ENCODE measurements at regions not wholly inside any gene's neighbourhood (a gene's known extent, or its start where the extent isn't known, plus 50 kb on each side); places are given as distances from the start of the nearest gene placed in this dataset.
"Not testable (repeated sequence)": the region's sequence is repeated elsewhere in the genome, so short reads cannot be mapped to it uniquely, and the experiment has no call there.

DNA sequence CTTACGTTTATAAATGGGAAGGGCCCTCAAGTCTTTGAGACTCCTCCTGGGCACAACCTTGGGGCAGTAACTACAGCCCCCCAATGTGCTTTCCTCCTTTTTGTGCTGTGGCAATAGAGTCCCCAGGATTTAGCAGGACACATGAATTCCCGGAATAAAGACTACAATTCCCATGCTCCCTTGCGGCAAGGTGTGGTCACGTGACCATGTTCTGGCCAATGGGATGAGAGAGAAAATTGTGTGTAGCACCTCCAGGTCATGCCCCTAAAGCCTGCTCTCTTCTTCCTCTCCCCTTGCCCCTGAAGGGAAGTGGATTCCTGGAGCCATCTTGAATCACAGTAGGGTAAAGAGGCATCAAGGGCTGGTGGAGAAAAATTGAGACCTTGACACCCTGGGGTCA lies 295.1 kb upstream of the SFSWAP start:
- DNase-seq (ENCODE audit: low spot score): no peak

DNA sequence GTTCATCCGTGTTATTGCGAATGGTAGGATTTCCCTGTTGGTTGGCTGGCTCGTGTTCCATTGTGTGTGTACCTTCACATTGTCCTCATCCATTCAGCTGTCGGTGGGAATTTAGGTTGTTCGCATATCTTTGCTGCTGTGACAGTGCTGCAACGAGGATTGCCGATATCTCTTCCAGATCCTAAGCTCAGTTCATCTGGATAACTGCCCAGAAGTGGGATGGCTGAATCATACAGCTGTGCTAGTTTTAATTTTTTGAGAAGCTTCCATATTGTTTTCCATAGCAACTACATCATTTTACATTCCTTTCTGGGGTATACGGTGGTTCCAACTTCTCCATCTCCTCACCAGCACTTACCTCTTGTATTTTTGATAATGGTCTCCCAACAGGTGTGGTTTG lies 292.8 kb upstream of the SFSWAP start:
- DNase-seq (ENCODE audit: low spot score): no peak

DNA sequence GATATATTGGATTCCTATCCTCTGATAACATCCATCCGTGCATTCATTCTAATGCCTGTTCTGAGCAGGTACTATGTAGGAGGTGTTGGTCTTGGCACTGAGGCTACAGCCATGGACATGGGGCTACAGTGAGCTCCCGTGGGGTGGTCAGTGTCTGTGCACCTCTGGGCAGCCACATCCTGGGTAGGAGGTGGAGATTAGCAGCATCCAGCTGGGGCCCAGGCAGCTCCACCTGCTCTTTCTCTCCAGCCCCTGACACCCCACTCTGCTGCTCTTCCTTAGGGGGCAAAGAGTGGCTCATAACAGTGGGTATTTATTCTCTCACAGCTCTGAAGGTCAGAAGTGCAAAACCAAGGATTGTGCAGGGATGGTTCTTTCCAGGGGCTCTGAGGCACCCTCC lies 292.0 kb upstream of the SFSWAP start:
- no peak for DNase-seq (ENCODE audit: low spot score)

DNA sequence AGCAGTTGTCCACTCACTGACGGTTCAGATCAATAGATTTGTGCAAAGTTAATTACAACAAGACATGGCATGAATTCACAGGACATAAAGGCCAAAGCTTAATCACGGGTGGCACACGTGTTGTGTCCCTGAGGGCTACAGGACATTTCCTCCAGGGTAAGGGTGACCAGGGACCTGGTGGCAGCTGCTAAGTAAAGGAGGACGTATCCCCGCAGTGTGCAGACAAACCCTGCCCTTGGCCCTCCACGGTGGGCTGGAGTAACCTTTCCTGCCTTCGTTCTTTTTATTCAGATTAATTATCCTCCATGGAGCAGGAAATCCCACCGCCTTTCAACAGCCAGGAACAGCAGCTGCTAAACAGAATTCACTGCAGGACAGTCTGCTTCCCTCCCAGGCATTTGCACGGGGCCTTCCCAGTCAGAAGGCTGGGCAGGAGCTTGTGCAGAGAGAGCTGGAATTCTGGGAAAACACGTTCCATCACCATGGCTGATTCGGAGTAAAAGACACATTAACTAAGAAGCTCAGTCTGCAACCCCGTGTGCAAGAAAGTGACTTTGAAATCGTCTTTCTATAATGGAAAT lies 289.9 kb upstream of the SFSWAP start:
- DNase-seq (ENCODE audit: low spot score): no peak

DNA sequence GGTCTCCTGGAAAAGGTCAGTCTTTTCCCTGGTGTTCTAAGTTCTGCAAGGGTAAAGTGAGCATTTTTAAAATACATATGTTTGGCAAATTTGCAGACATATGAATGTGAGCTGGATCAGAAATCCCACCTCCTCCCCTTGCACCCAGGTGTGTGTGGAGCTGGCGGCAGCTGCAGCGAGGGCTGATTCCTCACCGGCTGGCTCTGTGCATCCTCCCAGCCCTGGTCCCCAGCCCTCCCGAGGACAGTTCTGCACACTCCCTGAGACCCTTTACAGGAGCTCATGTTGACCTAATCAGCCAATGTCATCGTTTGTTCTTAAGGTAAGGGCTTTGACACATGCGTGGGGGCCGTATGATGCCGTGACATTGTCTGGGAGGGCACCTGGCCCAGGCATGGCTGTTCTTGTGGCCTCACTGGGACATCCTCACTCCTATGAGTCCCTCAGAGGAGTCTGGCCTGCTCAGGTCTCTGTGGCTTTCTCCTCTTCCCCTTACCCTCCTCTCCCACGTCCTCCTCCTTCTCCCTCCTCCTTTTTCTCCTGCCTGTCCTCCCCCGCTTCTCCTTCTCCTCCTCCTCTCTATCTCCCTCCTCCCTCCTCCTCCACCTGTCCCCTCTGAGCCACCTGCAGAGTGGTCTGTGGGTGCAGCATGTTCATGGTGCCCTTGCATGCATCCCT lies 289.2 kb upstream of the SFSWAP start:
- DNase-seq (ENCODE audit: low spot score): no peak

DNA sequence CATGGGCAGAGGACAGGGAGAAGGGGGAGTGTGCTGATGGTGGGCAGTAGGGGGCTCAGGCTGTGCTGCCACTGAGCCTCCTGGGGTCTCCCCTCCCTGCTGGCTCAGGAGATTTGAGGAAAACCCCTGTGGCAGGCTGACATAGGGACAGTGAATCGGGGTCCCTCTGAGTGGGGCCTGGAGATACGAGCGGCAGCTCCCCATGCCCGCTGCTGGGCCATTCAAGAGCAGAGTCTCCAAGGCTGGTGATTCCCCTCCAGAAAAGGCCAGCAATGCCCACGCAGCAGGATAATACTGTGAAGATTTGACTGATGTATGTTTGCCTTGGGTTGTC lies 288.7 kb upstream of the SFSWAP start:
- no peak for DNase-seq (ENCODE audit: low spot score)

DNA sequence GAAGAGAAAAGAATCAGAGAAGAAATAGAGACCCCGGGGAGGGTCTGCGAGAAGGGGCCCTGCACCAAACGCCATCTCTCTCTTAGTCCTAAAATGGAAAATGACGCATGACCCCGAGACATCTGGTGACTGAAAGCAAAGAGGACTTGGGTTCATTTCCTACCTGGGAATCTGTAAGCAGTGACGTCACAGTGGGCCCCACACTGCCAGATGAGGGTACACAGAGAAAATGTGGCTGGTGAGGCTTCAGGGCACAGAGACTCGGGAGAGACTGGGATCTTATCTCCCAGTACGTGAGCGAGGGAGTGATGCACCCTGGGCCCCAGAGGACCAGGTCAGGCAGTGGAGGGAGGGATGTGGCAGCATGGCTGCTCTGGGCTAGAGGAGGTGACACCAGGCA lies 288.1 kb upstream of the SFSWAP start:
- DNase-seq (ENCODE audit: low spot score): no peak

DNA sequence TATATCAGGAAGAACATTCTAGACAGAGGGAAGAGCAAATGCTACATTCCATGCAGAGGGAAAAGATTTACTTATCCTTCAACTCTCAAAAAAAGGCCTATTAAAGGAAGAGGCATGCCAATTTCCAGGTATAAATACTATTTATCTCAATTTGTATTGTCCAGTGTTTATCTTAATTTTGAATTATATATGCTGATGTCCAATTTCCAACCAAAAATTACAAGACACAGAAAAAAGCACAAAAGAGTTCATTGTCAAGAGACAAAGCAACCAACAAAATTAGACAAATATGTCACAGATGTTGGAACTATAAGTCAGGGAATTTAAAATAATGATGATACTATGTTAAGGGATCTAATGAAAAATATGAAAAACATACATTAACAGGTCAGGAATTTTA lies 286.6 kb upstream of the SFSWAP start:
- DNase-seq (ENCODE audit: low spot score): no peak

DNA sequence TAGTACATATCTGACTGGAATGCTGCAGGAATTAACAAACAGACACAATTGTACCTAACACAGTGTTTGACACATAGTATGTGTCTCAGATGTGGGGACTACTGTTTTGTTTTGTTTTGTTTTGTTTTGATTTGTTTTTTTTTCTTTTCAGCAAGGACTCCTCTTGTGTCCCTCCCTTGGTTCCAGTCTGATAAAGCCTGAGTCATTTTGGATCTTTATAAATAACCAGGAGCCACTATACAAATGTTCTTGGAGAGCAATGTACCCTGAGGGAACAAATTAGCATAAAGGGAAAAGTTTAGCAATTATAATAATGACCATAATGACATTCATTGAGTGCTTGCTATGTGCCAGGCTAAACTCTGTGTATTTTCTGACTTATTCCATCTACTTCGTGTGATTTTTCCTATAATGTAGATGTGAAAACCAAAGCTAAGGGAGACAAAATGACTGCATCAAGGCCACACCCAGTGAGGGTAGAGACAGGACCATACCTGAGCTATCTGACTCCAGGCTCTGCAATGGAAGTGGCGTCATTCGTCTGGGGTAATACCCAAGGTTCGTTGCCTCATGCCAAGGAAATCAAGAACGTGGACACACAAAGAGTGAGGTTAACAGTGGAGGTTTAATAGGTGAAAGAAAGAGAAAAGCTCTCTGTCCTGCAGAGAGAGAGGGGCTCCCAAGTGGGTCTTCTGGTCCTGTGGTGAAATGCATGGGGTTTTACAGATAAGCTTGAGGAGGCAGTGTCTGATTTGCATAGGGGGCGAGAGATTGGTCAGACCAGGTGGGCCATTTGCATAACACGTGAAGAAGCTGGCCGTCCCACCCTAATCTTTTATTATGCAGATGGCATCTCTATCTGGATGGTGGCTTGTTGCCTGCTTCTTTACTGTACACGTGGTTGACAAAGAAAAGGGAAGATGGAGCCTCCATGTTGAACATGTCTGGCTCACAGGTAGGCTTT lies 285.5 kb upstream of the SFSWAP start:
- DNase-seq (ENCODE audit: low spot score): no peak

DNA sequence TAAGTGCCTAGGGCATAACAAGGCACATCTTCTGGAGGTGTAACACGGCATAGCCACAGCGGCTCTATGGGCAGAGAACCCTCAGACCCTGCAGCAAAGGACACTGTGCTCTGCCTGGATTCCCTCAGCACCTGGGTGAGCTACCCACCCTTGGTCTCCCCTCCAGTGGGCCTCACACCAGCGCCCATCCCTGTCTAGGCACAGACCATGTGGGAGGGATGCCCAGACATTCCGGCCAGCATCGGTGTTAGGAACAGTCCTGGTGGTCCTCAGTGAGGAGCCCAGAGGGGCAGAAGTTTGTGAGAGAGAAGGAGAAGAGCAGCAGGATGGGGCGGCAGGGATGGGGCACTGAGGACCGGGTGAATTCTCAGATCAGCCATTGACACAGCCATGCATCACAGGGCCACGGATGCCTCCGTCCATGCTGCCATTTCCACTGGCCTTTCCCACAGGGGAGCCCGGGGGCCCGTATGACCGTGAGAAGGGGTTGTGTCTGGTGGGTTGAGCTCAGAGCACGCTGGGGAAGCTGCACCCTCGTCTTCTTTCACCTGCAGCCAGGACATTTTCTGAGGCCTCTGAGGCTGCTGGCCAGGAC lies 282.7 kb upstream of the SFSWAP start:
- DNase-seq (ENCODE audit: low spot score): no peak

DNA sequence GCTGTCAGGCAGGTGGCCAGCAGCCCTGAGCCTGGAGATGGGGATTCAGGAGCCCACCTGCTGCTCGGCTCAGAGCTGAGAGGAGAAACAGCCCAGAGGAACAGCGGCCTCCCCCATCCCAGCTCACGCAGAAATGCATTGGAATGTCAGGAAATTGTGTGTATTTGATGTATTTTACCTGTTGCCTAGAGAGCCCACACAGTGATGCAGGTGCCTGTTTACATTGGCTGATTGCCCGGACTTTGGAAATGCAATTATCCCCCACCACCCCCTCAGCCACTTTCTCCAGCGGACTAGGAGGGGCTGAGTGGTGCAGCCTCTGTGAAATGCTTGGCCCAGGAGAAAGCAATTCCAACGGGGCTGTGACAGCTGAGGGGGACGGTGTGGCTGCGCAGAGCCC lies 281.7 kb upstream of the SFSWAP start:
- not testable (repeated sequence) for DNase-seq (ENCODE audit: low spot score)

DNA sequence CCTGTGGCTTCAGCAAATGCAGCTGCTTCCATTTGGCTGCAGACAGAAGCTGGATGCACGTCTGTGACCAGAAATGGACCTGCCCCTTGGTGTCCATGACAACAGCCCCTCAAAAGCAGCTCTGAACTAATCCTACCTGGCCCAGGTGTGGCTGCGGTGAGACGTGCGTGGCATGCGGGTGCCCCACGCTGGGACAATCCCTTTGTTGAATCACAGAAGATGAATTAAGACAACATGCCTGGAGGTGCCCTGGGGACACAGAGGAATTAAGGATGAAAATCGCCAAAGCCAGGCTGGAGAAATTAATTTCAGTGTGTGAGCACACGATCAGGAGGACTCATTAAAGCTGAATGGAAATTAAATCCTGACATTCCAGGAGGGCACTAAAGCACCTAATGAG lies 281.2 kb upstream of the SFSWAP start:
- not testable (repeated sequence) for DNase-seq (ENCODE audit: low spot score)

DNA sequence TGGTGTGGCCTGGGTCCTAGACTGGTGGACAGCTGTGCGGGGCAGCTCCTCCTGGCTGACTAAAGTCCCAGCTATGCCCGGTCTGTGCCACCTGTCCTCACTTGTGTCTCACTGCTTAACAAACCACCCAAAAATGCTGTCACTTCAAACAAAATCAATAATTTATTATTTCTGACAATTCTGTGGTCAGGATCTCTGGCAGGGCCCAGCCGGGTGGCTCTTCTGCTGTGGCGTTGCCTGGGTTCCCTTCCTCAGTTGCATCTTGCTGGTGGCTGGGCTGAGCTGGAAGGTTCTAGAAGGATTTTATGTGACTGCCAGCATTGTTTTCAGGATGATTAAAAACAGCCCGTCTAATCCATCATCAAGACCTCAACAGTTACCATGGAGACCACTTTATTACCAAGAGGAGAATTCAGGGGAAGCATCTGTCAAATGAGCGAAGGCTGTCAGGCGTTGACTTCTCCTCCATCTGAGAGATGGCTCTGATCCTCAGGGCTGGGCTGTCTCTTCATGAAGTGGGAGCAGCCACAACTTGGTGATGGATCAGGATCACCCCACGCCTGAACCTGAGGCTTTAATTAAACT lies 280.6 kb upstream of the SFSWAP start:
- no peak for DNase-seq (ENCODE audit: low spot score)

DNA sequence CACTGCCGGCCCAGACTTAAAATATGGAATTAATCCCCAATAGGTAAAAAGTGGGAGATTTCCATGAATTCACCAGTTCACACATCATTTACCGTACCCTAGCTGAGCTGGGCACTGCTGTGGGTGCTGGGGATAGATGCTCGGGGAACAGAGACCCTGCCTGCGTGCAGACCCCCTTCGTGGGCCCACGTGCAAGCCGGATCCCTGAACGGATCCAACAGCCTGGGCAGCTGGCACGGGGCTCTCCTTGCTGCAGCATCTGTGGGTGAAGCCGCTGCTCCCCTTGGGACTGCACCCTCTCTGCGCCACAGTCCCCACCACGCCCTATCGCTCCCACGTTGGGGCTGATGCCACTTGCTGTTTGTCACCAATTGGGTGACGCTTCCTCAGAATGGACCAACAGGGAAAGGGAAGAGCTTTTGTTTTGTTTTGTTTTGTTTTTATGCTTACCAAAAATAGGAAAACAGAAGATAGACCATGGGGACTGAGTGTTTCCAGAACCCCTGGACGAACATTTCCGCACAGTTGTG lies 279.7 kb upstream of the SFSWAP start:
- not testable (repeated sequence) for DNase-seq (ENCODE audit: low spot score)

DNA sequence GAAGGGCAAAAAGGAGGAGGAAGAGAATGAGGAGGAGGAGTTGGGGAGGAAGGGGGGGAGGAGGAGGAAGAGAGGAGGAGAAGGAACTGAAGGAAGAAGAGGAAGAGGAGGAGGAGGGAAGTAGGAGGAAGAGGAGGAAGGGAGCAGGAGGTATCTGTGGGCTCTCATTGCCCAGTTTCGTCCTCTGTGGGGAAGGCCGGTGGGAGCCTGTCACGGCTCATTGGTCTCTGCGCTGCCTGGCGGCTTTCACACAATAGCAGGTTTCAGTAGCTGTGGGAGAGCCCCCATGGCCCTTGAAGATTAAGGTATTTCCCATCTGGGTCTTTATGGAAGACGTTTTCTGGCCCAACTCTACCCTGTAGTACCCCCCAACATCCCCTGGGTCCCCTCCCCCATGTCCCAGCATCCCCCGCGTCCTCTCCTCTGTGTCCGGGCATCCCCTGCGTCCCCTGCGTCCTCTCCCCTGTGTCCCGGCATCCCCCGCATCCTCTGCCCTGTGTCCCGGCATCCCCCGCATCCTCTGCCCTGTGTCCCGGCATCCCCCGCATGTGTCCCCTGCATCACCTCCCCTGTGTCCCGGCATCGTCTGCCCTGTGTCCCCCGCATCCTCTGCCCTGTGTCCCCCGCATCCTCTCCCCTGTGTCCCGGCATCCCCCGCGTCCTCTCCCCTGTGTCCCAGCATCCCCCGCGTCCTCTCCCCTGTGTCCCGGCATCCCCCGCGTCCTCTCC lies 278.2 kb upstream of the SFSWAP start:
- no peak for DNase-seq (ENCODE audit: low spot score)

DNA sequence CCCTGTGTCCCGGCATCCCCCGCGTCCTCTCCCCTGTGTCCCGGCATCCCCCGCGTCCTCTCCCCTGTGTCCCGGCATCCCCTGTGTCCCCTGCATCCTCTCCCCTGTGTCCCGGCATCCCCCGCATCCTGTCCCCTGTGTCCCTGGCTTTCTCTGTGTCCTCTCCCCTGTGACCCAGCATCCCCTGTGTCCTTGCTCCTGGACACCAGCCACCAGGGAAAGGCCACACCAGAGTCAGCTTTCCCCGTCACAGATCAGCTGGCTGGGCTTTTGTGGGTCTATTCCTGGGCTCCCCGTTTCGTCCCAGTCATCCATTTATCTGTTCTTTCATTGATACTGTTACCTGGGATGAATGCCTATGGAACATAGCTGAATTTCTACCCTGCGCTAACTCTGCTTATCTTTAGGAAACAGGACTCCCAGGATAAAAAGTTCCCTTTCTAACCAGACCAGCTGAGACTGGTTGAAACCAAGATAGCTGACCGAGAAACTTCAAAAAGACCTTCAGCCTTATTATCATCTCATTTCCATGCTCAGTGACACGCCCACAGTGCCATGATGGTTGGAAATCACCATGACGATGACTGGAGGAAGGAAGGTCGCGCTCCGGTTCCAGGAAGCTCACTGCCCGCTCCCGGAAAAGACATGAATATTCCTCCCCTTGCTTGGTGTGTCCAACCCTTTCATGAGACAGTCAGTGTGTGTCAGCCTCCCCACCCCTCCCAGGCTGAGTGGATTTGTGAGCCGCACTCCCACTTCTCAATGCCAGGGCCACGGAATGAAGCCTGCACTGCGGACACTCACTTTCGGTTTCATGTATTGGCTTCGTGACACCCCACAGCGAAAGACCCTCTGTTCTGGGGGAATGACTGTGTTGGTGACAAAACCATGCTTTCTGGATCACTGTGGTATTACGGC lies 276.4 kb upstream of the SFSWAP start:
- DNase-seq (ENCODE audit: low spot score): no peak

DNA sequence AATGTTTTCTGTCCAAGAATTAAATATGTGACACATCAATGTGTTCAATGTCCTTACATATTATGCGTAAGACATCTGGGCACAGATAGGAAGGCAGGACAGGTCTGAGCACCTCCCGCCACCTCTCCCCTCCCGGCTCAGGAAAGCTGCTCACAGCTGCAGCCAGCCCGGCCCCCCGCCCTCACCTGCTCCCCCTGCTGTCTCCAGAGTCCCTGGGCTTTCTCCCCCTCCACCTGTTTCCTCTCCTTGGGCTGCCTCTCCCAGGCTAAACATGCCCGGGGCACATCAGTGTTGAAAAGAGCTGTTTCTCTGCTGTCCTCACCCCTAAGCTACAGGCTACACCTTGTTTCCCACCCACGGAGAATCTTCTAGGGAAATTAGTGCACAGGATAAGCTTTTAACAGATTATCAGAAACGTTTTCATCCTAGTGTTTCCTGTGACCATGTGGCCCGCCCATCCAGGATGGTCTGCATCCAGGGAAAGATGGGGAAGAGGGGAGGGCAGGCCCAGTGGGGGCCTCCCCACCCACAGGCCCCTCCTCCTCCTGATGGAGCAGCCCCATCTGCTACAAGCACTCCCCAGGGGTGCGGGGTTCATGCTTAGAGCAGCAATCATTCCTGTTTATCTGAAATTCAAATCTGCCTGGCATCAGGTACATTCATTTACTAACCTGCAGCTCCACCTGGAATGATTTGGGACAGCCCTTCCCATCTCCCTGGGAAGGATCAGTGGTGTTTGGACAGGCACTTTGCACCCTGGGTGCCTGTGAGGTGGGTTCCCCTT lies 273.8 kb upstream of the SFSWAP start:
- no peak for DNase-seq (ENCODE audit: low spot score)

DNA sequence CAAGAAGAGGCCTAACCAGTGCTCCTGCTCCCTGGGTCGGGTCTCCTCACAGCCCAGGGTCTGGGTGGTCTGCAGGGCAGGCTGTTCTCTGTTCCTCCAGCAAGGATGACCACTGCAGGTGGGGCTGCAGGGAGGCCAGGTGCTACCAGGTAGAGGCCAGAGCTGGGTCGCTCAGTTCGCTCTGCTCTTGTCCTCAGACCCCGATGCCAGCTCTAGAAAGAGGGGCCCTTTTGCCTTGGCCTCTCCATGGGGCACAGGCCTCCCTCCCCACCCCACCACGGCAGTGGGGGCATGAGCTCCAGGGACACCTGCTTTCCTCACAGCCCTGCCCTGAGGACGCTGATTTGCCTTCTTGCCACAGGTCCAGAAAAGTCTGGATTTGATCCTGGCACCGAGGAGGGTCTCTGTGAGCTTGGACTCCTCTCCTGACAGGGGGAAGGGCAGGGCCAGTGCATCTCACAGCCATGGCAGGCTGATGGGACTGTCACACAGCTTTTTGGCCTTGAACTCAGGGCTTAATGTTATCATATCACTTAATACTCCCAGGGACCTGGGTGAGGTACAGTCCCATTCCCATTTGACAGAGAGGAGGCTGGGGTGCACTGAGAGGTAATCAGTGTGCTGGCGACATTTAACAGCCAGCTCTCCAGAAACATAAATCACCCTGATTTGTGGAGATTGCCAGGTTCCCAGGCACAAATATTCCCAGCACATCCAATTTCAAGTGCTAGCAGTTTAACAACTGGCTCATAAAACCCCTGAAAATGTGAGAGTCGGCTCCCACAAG lies 273.0 kb upstream of the SFSWAP start:
- no peak for DNase-seq (ENCODE audit: low spot score)

DNA sequence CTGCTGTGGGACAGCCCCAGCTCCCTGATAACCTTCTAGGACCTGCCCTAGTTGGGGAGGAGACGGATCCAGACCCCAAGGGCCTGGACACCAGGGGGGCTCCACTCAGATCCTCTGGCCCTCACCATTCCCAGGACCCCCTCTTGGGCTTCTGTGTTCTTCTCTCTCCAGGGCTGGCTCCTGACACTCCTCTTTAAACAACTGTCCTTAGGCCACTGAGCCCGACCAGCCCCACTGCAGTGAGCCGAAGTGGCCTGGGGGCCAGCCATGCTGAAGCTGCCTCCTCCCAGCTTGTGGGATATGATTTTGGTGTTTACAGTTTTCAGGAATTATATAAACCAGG lies 272.4 kb upstream of the SFSWAP start:
- DNase-seq (ENCODE audit: low spot score): not testable (repeated sequence)

Measured in AG20443 (cell line).